ENCODE measurements at regions not wholly inside any gene's neighbourhood (a gene's known extent, or its start where the extent isn't known, plus 50 kb on each side); places are given as distances from the start of the nearest gene placed in this dataset.

GRCh38 chr5:103354446-103354845 is 95.9 kb downstream of the MACIR start:
- TF ChIP-seq TAF1 (IDR thresholded peaks at IDR 0.05; ENCODE audit: low read depth) (no peak), POLR2AphosphoS5 (IDR thresholded peaks at IDR 0.05) (no peak), CTCF (IDR thresholded peaks at IDR 0.05; ENCODE audit: poor library complexity, severe bottlenecking) (no peak), SMC3 (conservative IDR thresholded peaks at IDR 0.05; ENCODE audit: poor library complexity) (no peak), EZH2 (IDR thresholded peaks at IDR 0.05; ENCODE audit: borderline replicate concordance, insufficient read depth, low read length, poor library complexity, severe bottlenecking) (no peak), REST (IDR thresholded peaks at IDR 0.05; ENCODE audit: borderline replicate concordance) (no peak), MXI1 (conservative IDR thresholded peaks at IDR 0.05; ENCODE audit: poor library complexity, severe bottlenecking) (no peak), EP300 (conservative IDR thresholded peaks at IDR 0.05; ENCODE audit: poor library complexity, severe bottlenecking) (no peak), RAD21 (conservative IDR thresholded peaks at IDR 0.05) (no peak)
